Sigmoid colon (tissue), 6 donors: ENCODE measurements at regions not wholly inside any gene's neighbourhood (a gene's known extent, or its start where the extent isn't known, plus 50 kb on each side); places are given as distances from the start of the nearest gene placed in this dataset.
A peak's percentile ranks its signal among the peaks of the same experiment; 100 is the strongest.

Experiments
- DNase-seq: peaks from one replicate; pipeline ENCODE4 v3.0.0-alpha.2; 2019
- H3K27ac ChIP-seq, 4 donors: fragments of 200-600 bp; sonication (generic); one replicate each; pipeline ENCODE4 v1.5.1; 2016 to 2019; ENCODE audit warnings: mild to moderate bottlenecking in 1 of 4
- H3K27me3 ChIP-seq, 3 donors: fragments of 200-600 bp; sonication (generic); one replicate each; pipeline ENCODE4 v1.5.1; 2019; ENCODE audit warnings: mild to moderate bottlenecking in 1 of 3
- H3K36me3 ChIP-seq, 4 donors: fragments of 200-600 bp; sonication (generic); one replicate each; pipeline ENCODE4 v1.5.1; 2016 to 2019
- H3K4me1 ChIP-seq, 4 donors: fragments of 200-600 bp; sonication (generic); one replicate each; pipeline ENCODE4 v1.5.1; 2017 to 2019
- H3K4me3 ChIP-seq, 4 donors: fragments of 200-600 bp; sonication (generic); one replicate each; pipeline ENCODE4 v1.5.1; 2017 to 2019; ENCODE audit warnings: mild to moderate bottlenecking in 2 of 4, moderate library complexity in 1 of 4
- H3K9me3 ChIP-seq, 4 donors: fragments of 200-600 bp in 3 of 4; sonication (generic) in 3 of 4; one replicate each; pipeline versions ENCODE4 v1.5.1 to v1.6.1; 2013 to 2019
- EP300 ChIP-seq, 4 donors: sonication (generic); formaldehyde crosslinking; IDR thresholded peaks; one replicate each; pipeline ENCODE4 v1.6.1; 2017; ENCODE audit warnings: antibody characterized with exemption in 4 of 4
- POLR2A ChIP-seq, 2 donors: fragments of 450-650 bp; IDR thresholded peaks; one replicate each; pipeline ENCODE4 v1.6.1; 2016; ENCODE audit warnings: antibody characterized with exemption in 2 of 2, mild to moderate bottlenecking in 2 of 2, moderate library complexity in 2 of 2
- POLR2AphosphoS5 ChIP-seq, 4 donors: sonication (generic); formaldehyde crosslinking; IDR thresholded peaks; one replicate each; pipeline ENCODE4 v1.6.1; 2017; ENCODE audit warnings: antibody characterized with exemption in 4 of 4
- WGBS, 2 donors: extraction: QIAGEN DNeasy Blood & Tissue Kit; methylation state at CpG; one replicate each; pipeline ENCODE4 v1.1.7; 2013; 5-methylcytosine and 5-hydroxymethylcytosine counted together
- intact Hi-C: fragments of 100-400 bp; cut with DNase I; formaldehyde crosslinking; loops from one replicate; pipeline ENCODE4 v1.15.1; 2023
- TF ChIP-seq, protein P1 (sequence below), 4 experiments: fragments of 450-650 bp in 3 of 4; fragments of 200-600 bp in 1 of 4; IDR thresholded peaks; one replicate each; pipeline ENCODE4 v1.5.1; 2016 to 2019; ENCODE audit warnings: antibody characterized with exemption in 4 of 4, mild to moderate bottlenecking in 3 of 4, moderate library complexity in 2 of 4
- donor health status: healthy with polysubstance abuse.
- donor health status: healthy.

DNA sequence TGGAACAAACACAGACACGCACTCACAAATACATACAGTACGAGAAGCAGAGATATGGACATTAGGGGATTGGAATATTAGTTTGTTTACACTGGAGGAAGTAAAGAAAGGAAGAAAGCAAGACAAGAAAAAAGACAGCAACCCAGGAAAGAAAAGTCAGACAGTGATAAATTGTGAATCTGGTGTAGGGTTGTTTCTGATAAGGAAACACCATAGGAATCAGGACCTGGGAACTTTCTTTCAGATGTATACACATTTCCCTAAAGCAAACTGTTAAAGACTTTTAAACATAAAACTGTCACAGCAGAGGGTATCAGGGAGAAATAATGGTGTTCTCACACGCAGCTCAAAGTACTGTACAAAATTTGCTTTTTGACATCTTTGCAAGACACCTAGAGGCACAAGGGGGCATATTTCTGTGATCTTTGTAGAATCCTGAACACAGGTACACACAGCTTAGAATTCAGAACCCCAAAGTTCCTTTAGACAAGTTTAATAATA is 153.7 kb downstream of the TUSC7 start:
- no peak overlapping the region for H3K4me3 ChIP-seq
- intact Hi-C loops, result loop anchor here (5.0 to 10.0 kb wide), 4 partner anchors 91 to 1951 kb away; no protein-coding TSS in a partner anchor
- TF ChIP-seq POLR2A (IDR thresholded peaks at IDR 0.05) (no peak), EP300 (IDR thresholded peaks at IDR 0.05) (no peak), POLR2AphosphoS5 (IDR thresholded peaks at IDR 0.05) (no peak)
- TF ChIP-seq, protein P1, sequence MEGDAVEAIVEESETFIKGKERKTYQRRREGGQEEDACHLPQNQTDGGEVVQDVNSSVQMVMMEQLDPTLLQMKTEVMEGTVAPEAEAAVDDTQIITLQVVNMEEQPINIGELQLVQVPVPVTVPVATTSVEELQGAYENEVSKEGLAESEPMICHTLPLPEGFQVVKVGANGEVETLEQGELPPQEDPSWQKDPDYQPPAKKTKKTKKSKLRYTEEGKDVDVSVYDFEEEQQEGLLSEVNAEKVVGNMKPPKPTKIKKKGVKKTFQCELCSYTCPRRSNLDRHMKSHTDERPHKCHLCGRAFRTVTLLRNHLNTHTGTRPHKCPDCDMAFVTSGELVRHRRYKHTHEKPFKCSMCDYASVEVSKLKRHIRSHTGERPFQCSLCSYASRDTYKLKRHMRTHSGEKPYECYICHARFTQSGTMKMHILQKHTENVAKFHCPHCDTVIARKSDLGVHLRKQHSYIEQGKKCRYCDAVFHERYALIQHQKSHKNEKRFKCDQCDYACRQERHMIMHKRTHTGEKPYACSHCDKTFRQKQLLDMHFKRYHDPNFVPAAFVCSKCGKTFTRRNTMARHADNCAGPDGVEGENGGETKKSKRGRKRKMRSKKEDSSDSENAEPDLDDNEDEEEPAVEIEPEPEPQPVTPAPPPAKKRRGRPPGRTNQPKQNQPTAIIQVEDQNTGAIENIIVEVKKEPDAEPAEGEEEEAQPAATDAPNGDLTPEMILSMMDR (IDR thresholded peaks at IDR 0.05), result no peak
- no peaks in the 10 kb centered on the region for H3K9me3 ChIP-seq
- H3K27ac ChIP-seq, result no peak overlapping the region
- H3K27me3 ChIP-seq, result no peaks in the 10 kb centered on the region
- DNase-seq, result no peak
- no peaks in the 10 kb centered on the region for H3K36me3 ChIP-seq
- H3K4me1 ChIP-seq, result peaks cover 0 to 24% (median 11%) of the 10 kb centered on the region in 4 donors
- WGBS, 2 donors, result 62 to 66% methylated on average over 3 of the region's 3 CpGs

DNA sequence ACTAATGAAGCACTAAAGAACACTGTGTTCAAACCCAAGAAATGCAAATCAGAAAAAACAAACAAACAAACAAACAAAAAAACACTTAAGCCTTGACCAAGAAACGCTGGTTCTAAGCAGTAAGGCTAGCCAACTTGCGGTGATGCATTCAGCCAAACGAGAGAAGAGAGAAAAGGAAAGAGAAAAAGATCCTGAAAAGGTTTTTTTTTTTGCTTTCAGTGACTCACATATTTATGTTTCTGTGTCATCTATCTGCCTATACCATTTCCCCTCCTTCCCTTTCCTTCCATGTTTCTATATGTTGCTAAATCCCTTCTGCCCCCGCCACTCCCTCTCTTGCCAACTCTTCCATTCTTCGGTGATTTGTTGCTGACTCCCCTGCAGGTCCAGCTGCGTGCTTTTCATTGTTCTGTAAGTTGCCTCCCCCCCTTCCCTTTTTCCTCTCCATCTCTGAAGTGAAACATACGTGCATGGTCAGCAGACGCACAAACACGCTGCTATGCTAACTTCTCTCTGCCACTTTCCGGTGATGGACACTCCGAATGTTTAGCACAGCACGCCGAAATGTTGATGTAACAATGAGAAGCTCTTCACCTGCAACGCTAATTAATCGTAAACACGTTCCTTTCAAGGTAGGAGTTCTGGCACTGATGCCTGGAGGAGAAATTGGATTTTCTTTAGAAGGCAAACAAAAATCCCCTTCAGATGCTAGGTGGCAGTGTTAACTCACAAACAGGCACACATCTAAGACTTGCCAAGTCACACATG is 154.4 kb downstream of the TUSC7 start:
- WGBS, 2 donors, result 9 to 17% methylated on average over 16 of the region's 16 CpGs
- H3K27me3 ChIP-seq, result no peaks in the 10 kb centered on the region
- no peaks in the 10 kb centered on the region for H3K36me3 ChIP-seq
- no peak overlapping the region for H3K27ac ChIP-seq
- no peak for DNase-seq
- H3K4me3 ChIP-seq, result peak overlapping the region; percentile 26 to 48 (median 39)
- H3K9me3 ChIP-seq, result no peaks in the 10 kb centered on the region
- TF ChIP-seq, protein P1 (IDR thresholded peaks at IDR 0.05), result peak in 2 of 4 experiments; percentile 38 to 54
- TF ChIP-seq EP300 (IDR thresholded peaks at IDR 0.05), result no peak
- intact Hi-C loops, result loop anchor here (5.0 to 10.0 kb wide), 4 partner anchors 92 to 1951 kb away; no protein-coding TSS in a partner anchor
- peaks cover 0 to 24% (median 11%) of the 10 kb centered on the region in 4 donors for H3K4me1 ChIP-seq

DNA sequence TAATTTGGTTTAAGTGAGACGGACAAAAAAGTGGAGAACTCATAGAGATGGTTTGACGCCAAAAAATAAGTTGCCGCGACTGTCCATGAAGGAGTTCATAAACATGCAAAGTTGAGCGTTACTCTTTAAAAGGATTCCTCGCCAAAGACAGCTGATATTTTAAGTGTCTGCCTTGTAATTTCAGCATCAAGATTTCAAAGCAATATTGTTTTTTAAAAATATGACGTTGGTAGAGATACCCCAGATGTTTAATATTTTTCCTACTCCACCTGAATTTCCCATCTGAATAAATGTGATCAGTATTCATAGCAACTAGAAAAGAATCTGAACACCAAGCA is 155.0 kb downstream of the TUSC7 start:
- Histone ChIP-seq H3K4me1 (peaks cover 0 to 24% (median 11%) of the 10 kb centered on the region in 4 donors), H3K27ac (no peak overlapping the region), H3K4me3 (peak overlapping the region; percentile 26 to 48 (median 39)), H3K9me3 (no peaks in the 10 kb centered on the region), H3K36me3 (no peaks in the 10 kb centered on the region), H3K27me3 (no peaks in the 10 kb centered on the region)
- WGBS, 2 donors, result 30% methylated on average over 7 of the region's 7 CpGs
- TF ChIP-seq POLR2AphosphoS5 (IDR thresholded peaks at IDR 0.05) (no peak), POLR2A (IDR thresholded peaks at IDR 0.05) (no peak), EP300 (IDR thresholded peaks at IDR 0.05) (no peak)
- TF ChIP-seq, protein P1 (IDR thresholded peaks at IDR 0.05), result peak in 1 of 4 experiments; percentile 7
- DNase-seq, result no peak
- intact Hi-C loops, result loop anchor here (5.0 to 10.0 kb wide), 4 partner anchors 92 to 1950 kb away; no protein-coding TSS in a partner anchor

DNA sequence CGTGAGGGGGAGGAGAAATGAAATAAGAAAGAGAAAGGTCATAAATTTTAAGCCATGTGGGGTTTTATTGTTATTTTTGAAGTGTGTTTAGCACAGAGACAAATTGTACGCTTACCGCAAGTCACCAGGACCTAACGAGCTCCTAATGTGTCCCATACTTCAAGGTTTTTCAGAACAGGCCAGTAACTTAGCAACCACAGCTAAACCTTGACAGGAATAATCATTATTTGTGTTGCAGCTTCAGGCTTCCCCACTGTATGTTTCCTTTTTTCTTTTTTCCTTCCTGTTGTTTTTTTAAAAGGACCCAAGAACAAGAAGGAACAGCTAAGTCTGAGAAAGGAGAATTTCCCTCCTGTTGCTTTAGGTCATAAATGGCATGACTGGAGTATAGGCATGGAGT is 160.8 kb downstream of the TUSC7 start:
- WGBS, 2 donors, result 63 to 67% methylated on average over 4 of the region's 4 CpGs
- Histone ChIP-seq H3K27me3 (no peaks in the 10 kb centered on the region), H3K9me3 (peaks cover 0 to under 1% (median 0%) of the 10 kb centered on the region in 4 donors), H3K4me3 (no peak overlapping the region), H3K36me3 (no peaks in the 10 kb centered on the region), H3K4me1 (peaks cover 0 to 7% (median 0%) of the 10 kb centered on the region in 4 donors), H3K27ac (no peak overlapping the region)
- intact Hi-C loops, result no loop called here
- DNase-seq, result no peak
- TF ChIP-seq, protein P1 (IDR thresholded peaks at IDR 0.05), result no peak
- TF ChIP-seq POLR2AphosphoS5 (IDR thresholded peaks at IDR 0.05) (no peak), EP300 (IDR thresholded peaks at IDR 0.05) (no peak), POLR2A (IDR thresholded peaks at IDR 0.05) (no peak)
